ENCODE measurements at regions not wholly inside any gene's neighbourhood (a gene's known extent, or its start where the extent isn't known, plus 50 kb on each side); places are given as distances from the start of the nearest gene placed in this dataset.

DNA sequence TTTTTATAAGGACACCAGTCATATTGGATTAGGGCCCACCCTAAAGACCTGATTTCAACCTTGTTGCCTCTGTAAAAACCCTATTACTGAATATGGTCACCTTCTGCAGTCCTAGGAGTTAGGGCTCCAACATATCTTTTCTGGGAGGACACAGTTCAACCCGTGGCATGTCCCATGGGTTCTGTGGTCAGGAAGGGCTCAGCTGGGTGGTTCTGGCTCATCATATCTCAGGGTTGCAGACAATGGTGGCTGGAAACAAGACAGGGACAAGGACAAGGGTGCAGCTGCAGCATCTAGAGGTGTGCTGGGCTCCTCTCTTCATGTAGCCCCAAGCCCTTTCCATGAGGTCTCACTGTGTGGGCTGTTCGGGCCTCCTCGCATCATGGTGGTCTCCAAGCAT, 63.1 kb upstream of the FOXF1 start:
- peaks cover 0 to 16% (median 0%) of the 10 kb centered on the region in 11 donors for H3K9me3 ChIP-seq
- no peak overlapping the region for H3K4me3 ChIP-seq
- H3K36me3 ChIP-seq, result no peaks in the 10 kb centered on the region
- DNase-seq, result no peak
- ATAC-seq, result no peak
- intact Hi-C loops (cut with DNase I), result no loop called here
- peaks cover 0 to 9% (median 0%) of the 10 kb centered on the region in 9 donors for H3K4me1 ChIP-seq
- peaks cover 0 to 58% (median 29%) of the 10 kb centered on the region in 7 donors for H3K27me3 ChIP-seq
- H3K27ac ChIP-seq, result no peak overlapping the region
- WGBS, 2 donors, result 90 to 94% methylated on average over 3 of the region's 3 CpGs
- TF ChIP-seq, protein P1, sequence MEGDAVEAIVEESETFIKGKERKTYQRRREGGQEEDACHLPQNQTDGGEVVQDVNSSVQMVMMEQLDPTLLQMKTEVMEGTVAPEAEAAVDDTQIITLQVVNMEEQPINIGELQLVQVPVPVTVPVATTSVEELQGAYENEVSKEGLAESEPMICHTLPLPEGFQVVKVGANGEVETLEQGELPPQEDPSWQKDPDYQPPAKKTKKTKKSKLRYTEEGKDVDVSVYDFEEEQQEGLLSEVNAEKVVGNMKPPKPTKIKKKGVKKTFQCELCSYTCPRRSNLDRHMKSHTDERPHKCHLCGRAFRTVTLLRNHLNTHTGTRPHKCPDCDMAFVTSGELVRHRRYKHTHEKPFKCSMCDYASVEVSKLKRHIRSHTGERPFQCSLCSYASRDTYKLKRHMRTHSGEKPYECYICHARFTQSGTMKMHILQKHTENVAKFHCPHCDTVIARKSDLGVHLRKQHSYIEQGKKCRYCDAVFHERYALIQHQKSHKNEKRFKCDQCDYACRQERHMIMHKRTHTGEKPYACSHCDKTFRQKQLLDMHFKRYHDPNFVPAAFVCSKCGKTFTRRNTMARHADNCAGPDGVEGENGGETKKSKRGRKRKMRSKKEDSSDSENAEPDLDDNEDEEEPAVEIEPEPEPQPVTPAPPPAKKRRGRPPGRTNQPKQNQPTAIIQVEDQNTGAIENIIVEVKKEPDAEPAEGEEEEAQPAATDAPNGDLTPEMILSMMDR (IDR thresholded peaks at IDR 0.05), result no peak

GRCh38 chr16:86448306-86448890, 61.9 kb upstream of the FOXF1 start:
- 83 to 86% methylated on average over 11 of the region's 11 CpGs for WGBS, 2 donors
- TF ChIP-seq, protein P1 (IDR thresholded peaks at IDR 0.05), result no peak
- no peak overlapping the region for H3K27ac ChIP-seq
- H3K9me3 ChIP-seq, result peaks cover 0 to 16% (median 0%) of the 10 kb centered on the region in 11 donors
- H3K36me3 ChIP-seq, result no peaks in the 10 kb centered on the region
- peaks cover 0 to 9% (median 0%) of the 10 kb centered on the region in 9 donors for H3K4me1 ChIP-seq
- H3K4me3 ChIP-seq, result no peak overlapping the region
- DNase-seq (no peak), ATAC-seq (no peak)
- H3K27me3 ChIP-seq, result peaks cover 0 to 54% (median 29%) of the 10 kb centered on the region in 7 donors
- intact Hi-C loops (cut with DNase I), result no loop called here

GRCh38 chr16:86449446-86450095, 60.8 kb upstream of the FOXF1 start:
- TF ChIP-seq, protein P1 (IDR thresholded peaks at IDR 0.05), result no peak
- peaks cover 0 to 16% (median 0%) of the 10 kb centered on the region in 11 donors for H3K9me3 ChIP-seq
- H3K4me1 ChIP-seq, result peaks cover 0 to 4% (median 0%) of the 10 kb centered on the region in 9 donors
- ATAC-seq (no peak), DNase-seq (no peak)
- H3K27me3 ChIP-seq, result peaks cover 0 to 51% (median 20%) of the 10 kb centered on the region in 7 donors
- no peak overlapping the region for H3K4me3 ChIP-seq
- WGBS, 2 donors, result 43 to 57% methylated on average over 16 of the region's 16 CpGs
- intact Hi-C loops (cut with DNase I), result no loop called here
- H3K36me3 ChIP-seq, result no peaks in the 10 kb centered on the region
- H3K27ac ChIP-seq, result no peak overlapping the region

GRCh38 chr16:86450691-86451090, 59.6 kb upstream of the FOXF1 start:
- Histone ChIP-seq H3K9me3 (peaks cover 0 to 16% (median 0%) of the 10 kb centered on the region in 11 donors), H3K4me1 (no peaks in the 10 kb centered on the region), H3K4me3 (no peak overlapping the region), H3K27ac (no peak overlapping the region), H3K36me3 (no peaks in the 10 kb centered on the region), H3K27me3 (peaks cover 0 to 48% (median 19%) of the 10 kb centered on the region in 7 donors)
- ATAC-seq (no peak), DNase-seq (no peak)
- intact Hi-C loops (cut with DNase I), result no loop called here
- WGBS, 2 donors, result 89 to 97% methylated on average over 2 of the region's 2 CpGs
- TF ChIP-seq, protein P1 (IDR thresholded peaks at IDR 0.05), result no peak

All from heart right ventricle (tissue), 16 donors.